Stimulated activated naive CD8-positive, alpha-beta T cell treated with anti-CD3 and anti-CD28 coated beads, Interleukin-15, Interleukin-2, amounts not matched to agents 100 U/mL and 50 U/mL, for 24 hours (primary cell): ENCODE measurements at regions not wholly inside any gene's neighbourhood (a gene's known extent, or its start where the extent isn't known, plus 50 kb on each side); places are given as distances from the start of the nearest gene placed in this dataset.
"Not testable (repeated sequence)": the region's sequence is repeated elsewhere in the genome, so short reads cannot be mapped to it uniquely, and the experiment has no call there.

Source experiments
- ATAC-seq: fragments of 150-1000 bp; cut with Tn5 transposase; one replicate; pipeline ENCODE4 v1.10.0; 2021
- DNase-seq: peaks from one replicate; pipeline ENCODE4 v3.0.0; 2021

DNA sequence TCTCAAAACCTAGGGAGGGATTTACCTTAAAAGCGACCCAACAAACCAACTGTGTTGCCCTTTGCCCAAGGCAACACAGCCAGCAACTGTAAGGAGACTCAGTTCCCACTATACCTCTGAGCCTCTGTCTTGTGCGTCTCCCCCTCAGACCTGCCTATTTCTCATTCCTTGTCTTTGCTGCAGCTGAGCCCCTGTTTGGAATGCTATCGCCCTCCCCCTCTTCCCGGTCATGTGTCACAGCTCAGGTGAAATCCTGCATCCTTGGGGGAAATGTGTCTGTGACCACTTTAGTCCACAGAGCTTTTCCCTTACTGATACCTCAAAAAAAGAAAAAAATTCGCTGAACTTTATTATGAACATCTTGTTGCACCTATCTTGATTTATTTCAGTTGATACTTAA lies 52.0 kb upstream of the LRIG1 start:
- ATAC-seq (no peak), DNase-seq (no peak)

DNA sequence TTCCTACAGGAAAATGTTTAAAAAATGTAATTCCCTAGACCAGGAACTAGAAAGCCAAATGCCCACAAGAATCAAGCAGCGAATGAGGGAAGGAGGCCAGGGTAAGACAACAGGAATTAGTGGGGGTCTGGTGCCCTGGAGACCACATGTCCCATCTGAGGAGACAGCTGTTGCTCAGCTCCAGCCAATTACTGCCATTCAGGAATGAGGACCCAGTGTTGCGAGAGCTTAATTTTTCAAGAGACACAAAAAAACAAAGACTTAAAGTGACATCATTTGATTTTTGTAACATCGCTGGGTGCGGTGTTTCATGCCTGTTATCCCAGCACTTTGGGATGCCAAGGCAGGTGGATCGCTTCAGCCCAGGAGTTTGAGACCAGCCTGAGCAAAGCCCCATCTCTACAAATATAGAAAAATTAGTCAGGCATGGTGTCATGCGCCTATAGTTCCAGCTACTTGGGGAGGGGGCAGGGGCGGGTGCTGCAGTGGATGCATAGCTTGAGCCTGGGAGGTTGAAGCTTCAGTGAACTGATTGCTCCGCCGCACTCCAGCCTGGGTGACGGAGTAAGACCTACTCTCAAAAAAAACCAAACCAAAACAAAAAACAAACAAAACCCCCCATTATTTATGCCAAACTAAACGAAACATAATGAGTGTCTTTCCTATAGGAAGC lies 52.8 kb upstream of the LRIG1 start:
- DNase-seq = no peak
- no peak for ATAC-seq

DNA sequence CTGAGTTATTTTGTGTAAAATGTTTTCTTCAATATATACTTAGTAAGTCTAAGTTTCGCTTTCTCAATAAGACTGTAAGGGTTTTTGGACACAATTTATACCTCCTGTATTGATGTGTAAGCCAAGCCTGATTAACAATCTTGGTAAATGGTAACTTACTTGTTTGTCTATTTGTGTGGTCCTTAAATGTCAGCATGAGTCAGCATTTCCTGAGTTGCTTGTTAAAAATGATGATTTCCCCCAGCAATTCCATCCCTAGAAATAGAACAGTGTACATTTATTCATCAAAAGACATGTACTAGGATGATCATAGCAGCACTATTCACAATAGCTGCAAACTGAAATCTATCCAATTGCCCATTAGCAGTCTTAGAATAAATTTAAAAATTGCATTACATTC lies 53.4 kb upstream of the LRIG1 start:
- ATAC-seq (no peak), DNase-seq (no peak)

DNA sequence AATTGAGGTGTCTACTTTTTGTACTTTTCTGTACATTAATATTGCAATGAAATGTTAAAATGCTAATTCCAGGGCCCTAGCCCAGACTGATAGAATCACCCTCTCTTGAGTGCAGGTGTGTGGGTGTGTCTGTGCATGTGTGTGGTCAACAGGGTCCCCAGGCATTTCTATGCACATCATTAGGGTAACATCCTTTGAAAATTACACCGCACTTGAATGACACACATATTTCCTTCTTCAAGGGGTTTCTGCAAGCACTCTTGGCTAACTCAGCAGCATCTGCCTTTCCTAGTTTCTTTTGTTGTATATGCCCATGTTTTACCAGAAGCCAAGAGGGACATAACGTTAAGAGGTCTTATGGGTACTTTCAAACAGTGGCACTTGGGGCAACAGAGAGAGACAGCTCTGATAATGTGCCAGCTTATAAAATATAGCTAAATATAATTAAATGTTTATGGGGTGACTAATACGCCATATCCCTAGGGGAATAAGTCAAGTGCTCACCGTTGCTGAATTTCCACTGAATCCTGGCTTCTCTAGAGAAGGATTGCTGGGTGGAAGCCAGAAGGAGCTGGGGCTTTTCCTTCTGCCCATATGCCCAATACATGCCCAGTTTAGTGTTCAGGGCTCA lies 54.5 kb upstream of the LRIG1 start:
- ATAC-seq (no peak), DNase-seq (no peak)

DNA sequence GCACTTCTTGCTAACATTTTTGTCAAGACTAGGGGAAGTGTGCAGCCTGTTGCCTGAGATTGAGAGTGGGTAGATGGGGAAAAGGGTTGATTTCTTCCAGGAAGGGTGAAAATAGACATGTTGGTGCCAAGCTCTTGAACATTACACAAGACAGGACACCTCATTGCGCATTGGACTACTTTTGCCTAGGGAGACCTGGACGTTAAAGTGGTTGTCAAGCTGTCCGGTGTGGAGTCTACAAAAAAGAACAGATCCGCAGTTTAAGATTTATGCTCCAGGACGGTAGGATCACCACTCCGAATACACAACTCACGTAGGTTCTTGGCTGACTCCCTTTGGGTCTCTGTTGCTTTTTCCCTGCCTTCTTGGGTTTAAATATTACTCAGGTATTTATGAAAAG lies 56.3 kb upstream of the LRIG1 start:
- no peak for ATAC-seq
- no peak for DNase-seq

DNA sequence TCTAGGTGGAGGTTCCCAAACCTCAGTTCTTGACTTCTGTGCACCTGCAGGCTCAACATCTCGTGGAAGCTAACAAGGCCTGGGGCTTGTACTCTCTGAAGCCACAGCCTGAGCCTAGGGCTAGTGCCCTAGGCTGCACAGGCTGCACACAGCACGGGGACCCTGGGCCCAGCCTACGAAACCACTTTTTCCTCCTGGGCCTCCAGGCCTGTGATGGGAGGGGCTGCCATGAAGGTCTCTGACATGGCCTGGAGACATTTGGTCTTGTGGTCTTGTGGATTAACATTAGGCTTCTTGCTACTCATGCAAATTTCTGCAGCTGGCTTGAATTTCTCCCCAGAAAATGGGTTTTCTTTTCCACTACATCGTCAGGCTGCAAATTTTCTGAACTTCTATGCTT lies 59.1 kb upstream of the LRIG1 start:
- not testable (repeated sequence) for ATAC-seq, DNase-seq

DNA sequence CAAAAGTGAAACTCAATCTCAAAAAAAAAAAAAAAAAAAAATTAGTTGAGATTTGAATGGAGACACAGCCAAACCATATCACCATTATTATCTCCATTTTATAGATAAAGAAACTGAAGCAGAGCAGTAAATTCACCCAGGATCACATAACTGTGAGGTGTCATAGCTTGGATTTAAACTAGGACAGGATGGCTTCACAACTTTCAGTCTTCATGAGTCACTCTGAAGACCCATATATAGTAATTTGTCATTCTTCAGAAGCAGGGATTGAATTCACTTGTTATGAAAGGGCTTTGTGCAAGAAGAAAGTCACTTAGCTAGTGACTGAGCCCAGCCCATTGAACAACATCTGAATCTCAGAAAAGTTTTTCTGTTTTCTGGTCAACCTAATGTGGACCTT lies 60.5 kb upstream of the LRIG1 start:
- peak; percentile 32 for ATAC-seq
- DNase-seq = no peak

DNA sequence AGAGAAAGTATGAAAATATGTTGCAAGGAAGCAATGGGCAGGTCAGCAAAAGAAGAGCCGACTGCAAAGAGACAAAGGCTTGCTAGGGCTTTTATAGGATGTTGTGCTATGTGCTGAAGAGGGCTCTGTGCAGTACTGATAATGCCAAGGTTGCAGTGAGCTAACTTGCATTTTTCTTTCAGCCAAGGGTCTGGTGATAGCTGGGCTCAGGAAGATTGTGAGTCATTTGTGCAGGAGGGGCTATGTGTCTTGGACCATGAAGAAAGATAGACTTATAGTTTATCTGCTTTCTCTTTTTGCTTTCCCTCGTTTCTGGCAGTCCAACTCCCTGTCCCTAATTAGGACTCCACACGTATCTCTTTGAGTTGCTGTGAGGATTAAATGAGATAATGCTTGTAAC lies 64.5 kb upstream of the LRIG1 start:
- DNase-seq (no peak), ATAC-seq (no peak)

DNA sequence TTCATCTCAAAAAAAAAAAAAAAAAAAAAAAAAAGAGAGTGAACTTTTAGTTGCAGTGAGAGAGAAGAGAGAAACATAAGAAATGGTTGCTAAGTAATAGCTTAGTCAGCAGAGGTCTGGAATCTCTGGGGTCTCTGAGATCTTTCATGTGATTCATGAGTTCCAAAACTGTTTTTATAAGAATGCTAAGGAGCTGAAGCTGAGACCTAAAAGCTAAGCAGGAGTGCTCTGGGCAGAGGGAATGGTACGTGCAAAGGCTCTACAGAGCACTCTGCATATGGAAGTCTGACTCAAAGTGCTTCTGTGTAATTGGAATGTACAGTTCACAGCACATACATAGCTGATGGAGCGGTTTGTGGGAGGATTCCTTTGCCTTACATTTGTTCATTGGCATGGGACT lies 66.3 kb upstream of the LRIG1 start:
- ATAC-seq (no peak), DNase-seq (no peak)

DNA sequence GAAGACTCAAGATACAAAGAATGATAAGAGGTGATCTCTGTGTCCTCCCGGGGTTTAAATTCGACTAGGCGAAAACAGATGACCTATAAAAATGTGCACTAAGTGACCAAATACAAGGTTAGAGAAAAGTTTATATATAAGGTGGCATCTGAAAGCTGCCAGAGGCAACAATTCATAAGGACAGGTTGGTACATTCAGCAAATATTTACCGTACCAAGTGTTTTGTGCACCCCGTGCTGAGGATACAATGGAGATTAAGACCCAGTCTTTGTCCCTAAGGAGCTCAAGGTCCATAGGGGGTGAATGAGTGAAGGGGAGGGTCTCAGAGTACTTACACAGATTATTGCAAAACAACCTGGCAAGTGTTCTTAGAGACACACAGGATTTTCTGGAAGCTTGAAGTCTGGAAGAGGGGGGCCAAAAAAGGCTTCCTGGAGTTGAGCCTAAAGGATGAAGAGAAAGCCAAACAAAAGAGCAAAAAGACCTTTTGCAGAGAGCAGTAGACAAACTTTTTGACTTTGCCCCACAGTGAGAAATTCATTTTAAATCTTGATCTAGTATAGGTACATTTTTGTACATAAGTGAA lies 71.4 kb upstream of the LRIG1 start:
- DNase-seq (no peak), ATAC-seq (no peak)

DNA sequence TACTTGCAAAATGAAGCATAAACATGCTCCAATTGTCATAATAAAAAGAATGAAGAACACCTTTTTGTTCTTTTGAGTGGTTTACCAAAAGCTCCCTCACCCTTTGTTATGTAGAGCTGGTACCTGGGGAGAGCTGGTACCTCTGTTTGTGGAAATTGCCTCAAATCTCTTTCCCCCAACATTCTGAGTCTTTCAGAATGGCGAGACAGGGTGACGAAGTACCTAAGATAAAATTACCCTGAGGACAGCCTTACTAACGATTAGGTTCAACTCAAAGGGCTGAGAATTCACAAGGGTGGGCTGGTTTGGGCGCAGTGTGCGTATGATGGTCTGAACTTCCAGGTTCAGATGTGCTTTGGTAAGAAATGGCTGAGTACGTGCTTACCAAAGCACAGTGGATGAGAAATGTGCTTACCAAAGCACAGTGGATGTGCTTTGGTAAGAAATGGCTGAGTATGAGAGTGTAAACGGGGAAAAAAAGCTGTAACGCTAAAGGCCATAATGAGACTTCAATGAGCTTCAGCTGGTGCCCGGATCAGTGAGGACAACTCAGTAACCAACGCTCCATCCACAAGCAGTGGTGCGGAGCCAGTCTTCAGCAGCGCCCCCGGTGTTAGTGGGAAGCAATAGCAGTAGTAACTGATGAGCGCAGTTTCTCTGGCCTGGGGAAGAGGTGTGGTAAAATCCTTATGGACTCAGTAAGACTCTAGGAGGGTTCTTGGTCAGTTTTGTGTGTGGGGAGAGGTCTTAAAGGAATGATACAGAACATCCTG lies 72.3 kb upstream of the LRIG1 start:
- ATAC-seq (no peak), DNase-seq (peak; percentile 14)

DNA sequence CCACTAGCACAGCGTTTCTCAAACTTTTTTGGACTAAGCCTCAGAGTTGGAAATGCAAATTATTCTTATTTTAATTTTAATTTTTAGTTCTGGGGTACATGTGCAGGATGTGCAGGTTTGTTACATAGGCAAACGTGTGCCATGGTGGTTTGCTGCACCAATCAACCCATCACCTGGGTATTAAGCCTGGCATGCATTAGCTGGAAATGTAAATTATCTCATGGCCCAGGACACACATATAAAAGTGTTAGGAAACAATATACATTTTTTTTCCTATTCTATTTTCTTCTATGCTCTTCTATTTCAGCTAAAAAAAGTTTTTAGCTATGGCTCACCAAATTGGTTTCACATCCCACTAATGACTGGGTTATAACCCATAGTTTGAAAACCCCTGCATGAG lies 73.3 kb upstream of the LRIG1 start:
- DNase-seq = no peak
- ATAC-seq = no peak

DNA sequence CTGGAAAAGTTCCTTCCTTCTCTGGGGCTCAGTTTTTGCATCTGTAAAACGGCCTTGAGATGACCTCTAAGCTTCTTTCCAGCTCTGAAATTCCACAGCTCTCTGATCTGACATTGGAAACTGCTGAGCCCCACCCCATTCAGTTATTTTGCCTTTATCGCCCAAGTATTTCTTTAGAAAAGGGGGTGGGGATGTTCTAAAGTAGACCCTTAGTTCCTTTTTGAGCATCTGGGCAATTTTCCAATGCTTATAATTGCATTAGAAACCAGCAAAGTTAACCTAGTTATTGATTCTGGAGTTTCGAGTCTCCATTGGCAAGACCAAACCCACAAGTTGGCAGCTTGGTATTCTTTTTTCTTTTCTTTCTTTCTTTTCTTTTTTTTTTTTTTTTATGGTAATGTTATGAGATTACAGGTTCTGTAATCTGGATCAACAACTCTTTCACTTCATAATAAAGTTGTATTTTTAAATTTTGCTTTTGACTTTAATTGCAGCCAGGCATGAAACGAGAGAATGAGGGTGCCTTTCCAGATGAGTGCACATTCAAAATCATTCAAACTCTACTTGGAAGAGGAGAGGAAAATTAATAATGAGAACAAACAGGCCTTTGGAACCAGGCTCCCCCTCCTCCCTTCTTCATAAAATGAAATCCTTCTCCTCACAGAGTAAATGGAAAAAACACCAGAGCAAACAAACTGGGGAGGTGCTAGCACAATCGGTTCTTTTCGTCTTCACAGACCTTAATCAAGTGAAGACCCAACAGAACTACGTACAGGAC lies 76.8 kb upstream of the LRIG1 start:
- no peak for ATAC-seq

DNA sequence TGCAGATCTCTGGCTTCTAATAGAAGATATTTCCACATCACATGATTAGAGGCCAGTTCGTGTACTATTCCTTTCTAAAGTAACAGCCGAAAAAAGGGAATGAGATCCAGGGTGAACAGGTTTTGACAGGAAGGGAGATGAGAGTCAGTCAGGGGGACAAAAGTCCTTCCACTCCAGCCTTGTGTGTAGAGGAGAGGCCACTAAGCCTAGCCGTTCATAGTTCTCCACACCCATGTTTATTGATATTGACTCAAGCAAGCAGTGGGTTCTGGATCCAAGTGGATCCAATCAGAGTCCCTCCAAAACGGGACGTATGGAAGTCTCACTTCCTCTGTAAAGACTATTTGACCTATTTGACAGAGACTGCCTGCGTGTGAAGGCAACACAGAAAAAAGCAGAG lies 80.4 kb upstream of the LRIG1 start:
- no peak for ATAC-seq
- DNase-seq = no peak

More for the DNA sequence above, 76.8 kb upstream of the LRIG1 start:
- no peak for DNase-seq

DNA sequence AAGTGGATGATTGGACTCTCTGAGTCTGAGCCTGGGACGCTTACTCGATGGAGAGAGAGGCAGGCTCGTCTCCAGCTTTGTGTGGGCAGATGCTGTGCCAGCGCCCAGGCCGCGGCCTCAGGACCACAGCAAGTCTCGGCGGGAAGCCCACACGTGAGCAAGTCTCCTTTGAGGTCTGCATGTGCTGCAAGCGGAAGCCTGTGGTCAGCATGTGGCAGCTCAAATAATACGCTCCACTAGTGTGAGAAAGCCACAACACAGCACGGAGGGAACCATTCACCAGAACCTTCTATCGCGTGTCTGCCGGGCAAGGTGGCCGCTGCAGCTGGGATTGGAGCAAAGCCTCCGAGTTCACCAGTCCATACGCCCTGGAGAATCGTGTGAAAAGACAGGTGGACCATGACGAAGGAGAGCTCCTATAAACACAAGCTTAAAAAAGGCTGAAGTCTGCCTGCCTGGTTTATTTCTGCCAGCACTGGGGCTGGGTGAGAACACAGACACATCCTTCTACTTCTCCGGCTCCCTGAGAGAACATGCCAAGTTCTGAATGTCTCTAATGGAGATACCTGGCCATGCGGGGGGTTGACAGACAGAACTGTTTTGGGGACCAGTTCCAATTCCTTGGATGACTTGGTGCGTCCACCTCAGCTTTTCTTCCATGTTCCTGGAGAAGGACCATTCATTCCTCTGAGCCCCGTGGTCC lies 82.0 kb upstream of the LRIG1 start:
- ATAC-seq (peak; percentile 36), DNase-seq (peak; percentile 24)

DNA sequence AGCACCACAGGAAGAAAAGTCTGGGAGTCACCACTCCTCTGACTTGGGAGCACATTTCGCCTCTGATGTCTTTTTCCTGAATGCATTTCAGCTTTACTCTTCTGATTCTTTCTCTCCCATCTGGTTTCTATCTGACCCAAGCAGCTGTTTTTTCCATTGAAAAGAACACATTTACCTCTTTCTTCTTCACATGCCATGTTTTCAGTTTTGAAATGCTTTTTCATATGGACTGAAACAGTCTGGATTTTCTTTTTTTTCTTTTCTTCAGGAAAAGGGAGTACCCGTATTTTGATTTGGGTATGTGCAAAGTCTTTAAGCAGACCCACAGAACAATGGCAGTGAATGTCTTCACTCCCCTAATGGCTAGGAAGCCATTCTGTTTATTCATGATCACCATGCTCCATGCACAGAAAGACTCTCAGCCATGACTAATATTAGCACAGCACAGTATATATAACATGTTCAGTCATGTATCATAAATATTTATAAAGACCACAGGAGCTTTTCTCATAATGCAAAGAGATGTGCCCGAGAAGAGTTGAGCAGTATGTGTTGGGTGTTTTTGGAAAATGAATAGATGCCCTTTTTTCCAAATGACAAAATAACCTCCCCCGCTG lies 82.7 kb upstream of the LRIG1 start:
- DNase-seq (no peak), ATAC-seq (no peak)

DNA sequence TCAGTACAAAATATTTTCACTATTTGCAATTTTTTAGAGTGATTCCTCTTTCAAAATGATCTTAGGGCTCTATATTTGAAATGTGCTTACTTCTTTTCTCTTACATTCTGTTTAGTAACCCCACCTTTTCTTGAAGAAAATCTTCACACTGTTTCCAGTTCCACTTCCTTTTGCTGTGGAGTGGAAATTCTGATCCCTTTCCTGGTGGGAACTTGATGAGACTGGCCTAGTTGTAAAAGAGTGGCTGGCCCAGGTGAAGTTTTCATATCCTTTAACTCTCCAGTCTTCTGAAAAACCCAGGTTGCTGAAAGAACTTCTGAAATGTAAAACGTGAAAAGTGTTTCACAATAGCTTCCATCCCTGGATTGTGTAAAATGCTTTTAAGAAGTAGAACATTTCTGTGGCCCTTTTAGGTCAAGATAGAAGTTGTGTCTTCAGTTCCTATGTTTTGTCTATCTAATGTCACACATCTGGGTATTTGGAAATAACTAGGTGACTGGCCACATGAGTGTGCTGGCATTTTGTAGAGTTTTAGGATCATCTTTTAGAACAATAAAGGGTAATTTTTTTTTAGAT lies 84.8 kb upstream of the LRIG1 start:
- DNase-seq (no peak), ATAC-seq (no peak)

DNA sequence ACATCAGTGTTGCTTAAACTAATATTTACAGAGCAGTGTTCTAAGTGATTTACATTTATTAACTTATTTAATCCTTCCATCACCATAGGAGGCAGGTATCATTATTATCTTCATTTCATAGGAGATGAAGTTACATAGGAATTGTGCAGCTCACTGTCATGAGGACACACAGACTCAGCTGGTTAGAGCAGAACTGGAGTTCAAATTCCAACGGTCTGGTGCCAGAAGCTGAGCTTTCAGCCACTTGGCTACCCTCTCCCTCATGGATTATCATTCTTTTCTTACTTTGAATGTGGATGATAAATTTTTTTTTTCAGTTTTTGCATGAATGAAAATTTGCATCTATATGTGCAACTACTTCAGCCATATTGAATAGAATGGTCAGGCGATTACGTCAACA lies 86.0 kb upstream of the LRIG1 start:
- ATAC-seq (no peak), DNase-seq (no peak)

DNA sequence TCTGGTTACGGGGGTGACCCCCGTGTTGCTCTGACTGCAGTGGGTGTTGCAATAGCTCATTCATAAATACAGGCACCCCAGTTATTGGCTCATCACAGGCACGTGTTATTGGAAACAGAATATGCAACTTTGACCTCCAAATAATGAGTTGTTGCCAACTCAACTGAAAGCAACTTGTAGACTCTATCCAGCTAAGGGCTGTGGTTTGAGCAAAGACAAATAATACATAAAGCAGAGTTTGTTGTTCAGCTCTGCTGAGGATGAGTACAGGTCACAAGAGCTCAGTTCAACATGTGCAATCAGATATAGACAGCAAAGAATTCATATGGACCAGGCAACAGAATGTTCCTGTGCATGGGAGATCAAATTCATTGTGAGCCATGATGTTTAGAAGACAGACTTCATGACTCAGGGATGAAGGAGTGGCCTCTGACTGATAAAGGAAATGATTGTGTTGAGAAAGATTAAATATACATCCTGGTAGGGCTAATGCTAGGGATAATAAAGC lies 87.6 kb upstream of the LRIG1 start:
- ATAC-seq (no peak), DNase-seq (no peak)

DNA sequence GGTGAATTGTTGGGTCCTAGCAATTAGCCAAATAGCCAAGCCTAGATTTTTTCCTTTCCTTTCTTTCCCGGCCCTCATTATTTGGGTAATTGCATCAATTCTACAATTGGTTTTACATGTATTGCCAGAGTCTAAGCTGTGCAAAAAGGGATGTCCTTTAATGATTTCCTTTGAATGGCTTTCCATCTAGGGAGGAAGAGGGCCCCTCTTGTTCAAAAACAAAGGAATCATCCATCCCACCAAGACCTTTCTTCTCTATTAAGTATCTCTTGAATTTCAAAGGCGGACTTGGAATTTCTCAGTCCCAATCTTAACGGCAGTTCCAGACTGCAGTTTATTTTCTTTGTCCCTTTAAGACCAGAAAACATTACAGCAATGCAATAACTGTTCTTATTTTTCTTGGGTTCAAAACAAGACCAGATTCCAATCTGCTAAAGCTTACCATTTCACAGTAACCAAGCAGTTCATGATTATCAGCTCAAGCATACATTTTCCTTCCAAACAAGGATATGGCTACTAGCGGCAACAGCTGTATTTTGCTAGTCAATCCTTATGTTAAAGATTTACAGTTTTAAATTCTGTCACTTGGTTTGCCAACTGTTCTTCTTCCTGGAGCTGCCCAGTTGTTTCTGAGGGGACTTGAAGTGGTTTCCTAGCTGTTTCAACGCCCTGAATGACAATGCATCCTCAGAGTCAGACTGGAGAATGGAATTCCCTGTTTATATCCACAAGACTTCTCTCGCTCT lies 91.4 kb upstream of the LRIG1 start:
- no peak for ATAC-seq

More for the DNA sequence above, 91.4 kb upstream of the LRIG1 start:
- DNase-seq = no peak
